Uterus (tissue), 2 donors: ENCODE measurements at regions not wholly inside any gene's neighbourhood (a gene's known extent, or its start where the extent isn't known, plus 50 kb on each side); places are given as distances from the start of the nearest gene placed in this dataset.

Experiments
- CTCF ChIP-seq, 4 experiments: fragments of 200-600 bp in 2 of 4; fragments of 450-650 bp in 2 of 4; sonication (generic) in 2 of 4; IDR thresholded peaks; one replicate each; pipeline ENCODE4 v1.5.1; 2016 to 2019; ENCODE audit warnings: antibody characterized with exemption in 4 of 4, mild to moderate bottlenecking in 2 of 4, moderate library complexity in 1 of 4
- POLR2A ChIP-seq, 2 donors: fragments of 450-650 bp; IDR thresholded peaks; one replicate each; pipeline ENCODE4 v1.6.1; 2016; ENCODE audit warnings: antibody characterized with exemption in 2 of 2, mild to moderate bottlenecking in 1 of 2, moderate library complexity in 1 of 2

- TF ChIP-seq CTCF (IDR thresholded peaks at IDR 0.05) (no peak), POLR2A (IDR thresholded peaks at IDR 0.05) (no peak)
Observed at GRCh38 chr14:100994082-100994481, 90.6 kb upstream of the RTL1 start.
